Bronchial epithelial cell (primary cell): ENCODE measurements at regions not wholly inside any gene's neighbourhood (a gene's known extent, or its start where the extent isn't known, plus 50 kb on each side); places are given as distances from the start of the nearest gene placed in this dataset.

Experiments
- DNase-seq: peaks from one replicate; pipeline ENCODE4 v3.0.0-alpha.2; 2010; ENCODE audit warnings: low read depth
- FAIRE-seq: peaks from 2 replicates; lab custom pipeline; 2011; peaks lifted over from hg19 to GRCh38; lab: Jason Lieb, UNC
- H3K27me3 ChIP-seq: 2 replicates; pipeline ENCODE4 v1.5.1; 2011; ENCODE audit warnings: low read length; ENCODE audit not compliant: control insufficient read depth, insufficient read depth
- H3K36me3 ChIP-seq: 2 replicates; pipeline ENCODE4 v1.5.1; 2011; ENCODE audit warnings: low read length; ENCODE audit not compliant: control insufficient read depth, insufficient read depth
- H3K4me3 ChIP-seq: 2 replicates; pipeline ENCODE4 v1.5.1; 2011; ENCODE audit warnings: mild to moderate bottlenecking, low read depth, low read length, control low read depth
- CTCF ChIP-seq: IDR thresholded peaks from 2 replicates; pipeline ENCODE4 v1.5.1; 2011; ENCODE audit warnings: mild to moderate bottlenecking, moderate library complexity, low read length, control low read depth, inconsistent platforms; ENCODE audit not compliant: insufficient read depth, severe bottlenecking

GRCh38 chr1:5453347-5453746 is 538.9 kb downstream of the NPHP4 start:
- no peak for FAIRE-seq
- no peak for DNase-seq
- no peak for TF ChIP-seq CTCF
- no peaks in the 10 kb centered on the region for H3K36me3 ChIP-seq
- no peak overlapping the region for H3K4me3 ChIP-seq
- no peaks in the 10 kb centered on the region for H3K27me3 ChIP-seq

- no peak for DNase-seq
These were observed 540.6 kb downstream of the NPHP4 start for GRCh38 chr1:5451671-5452070.

GRCh38 chr1:5448486-5448885 is 543.7 kb downstream of the NPHP4 start:
- Histone ChIP-seq H3K4me3 (no peak overlapping the region), H3K27me3 (no peaks in the 10 kb centered on the region), H3K36me3 (no peaks in the 10 kb centered on the region)
- DNase-seq (no peak), FAIRE-seq (no peak)
- no peak for TF ChIP-seq CTCF

More at GRCh38 chr1:5451671-5452070, 540.6 kb downstream of the NPHP4 start:
- no peak for FAIRE-seq
- H3K36me3 ChIP-seq = no peaks in the 10 kb centered on the region
- no peak overlapping the region for H3K4me3 ChIP-seq
- no peak for TF ChIP-seq CTCF
- no peaks in the 10 kb centered on the region for H3K27me3 ChIP-seq

- H3K27me3 ChIP-seq = no peaks in the 10 kb centered on the region
- TF ChIP-seq CTCF = no peak
- no peak overlapping the region for H3K4me3 ChIP-seq
These were observed 544.7 kb downstream of the NPHP4 start for GRCh38 chr1:5447503-5447960.

GRCh38 chr1:5444396-5444795 is 547.8 kb downstream of the NPHP4 start:
- DNase-seq (no peak), FAIRE-seq (no peak)
- TF ChIP-seq CTCF = no peak
- Histone ChIP-seq H3K4me3 (no peak overlapping the region), H3K36me3 (no peaks in the 10 kb centered on the region), H3K27me3 (no peaks in the 10 kb centered on the region)

More at GRCh38 chr1:5447503-5447960, 544.7 kb downstream of the NPHP4 start:
- DNase-seq (no peak), FAIRE-seq (no peak)
- H3K36me3 ChIP-seq = no peaks in the 10 kb centered on the region

- H3K27me3 ChIP-seq = no peaks in the 10 kb centered on the region
- FAIRE-seq (no peak), DNase-seq (no peak)
- no peak overlapping the region for H3K4me3 ChIP-seq
- no peak for TF ChIP-seq CTCF
- no peaks in the 10 kb centered on the region for H3K36me3 ChIP-seq
These were observed 555.4 kb downstream of the NPHP4 start for GRCh38 chr1:5436808-5437207.
